Urinary bladder (tissue), 3 donors: ENCODE measurements at regions not wholly inside any gene's neighbourhood (a gene's known extent, or its start where the extent isn't known, plus 50 kb on each side); places are given as distances from the start of the nearest gene placed in this dataset.
"Not testable (repeated sequence)": the region's sequence is repeated elsewhere in the genome, so short reads cannot be mapped to it uniquely, and the experiment has no call there.

Experiments used
- DNase-seq: peaks from one replicate; pipeline ENCODE4 v3.0.0-alpha.2; 2015; ENCODE audit errors: extremely low spot score
- H3K27ac ChIP-seq: one replicate; pipeline ENCODE4 v1.5.1; 2013; ENCODE audit warnings: low read depth, mild to moderate bottlenecking, moderate library complexity
- H3K36me3 ChIP-seq: one replicate; pipeline ENCODE4 v1.6.1; 2013; ENCODE audit warnings: mild to moderate bottlenecking, moderate library complexity; ENCODE audit not compliant: insufficient read depth
- H3K4me1 ChIP-seq: one replicate; pipeline ENCODE4 v1.6.1; 2013; ENCODE audit warnings: mild to moderate bottlenecking, moderate library complexity; ENCODE audit not compliant: insufficient read depth
- H3K4me3 ChIP-seq: one replicate; pipeline ENCODE4 v1.5.1; 2013; ENCODE audit warnings: low read depth, low read length
- WGBS: extraction: QIAGEN DNeasy Blood & Tissue Kit; methylation state at CpG from one replicate; pipeline ENCODE4 v1.1.7; 2013; 5-methylcytosine and 5-hydroxymethylcytosine counted together
- donor health status: healthy with polysubstance abuse.
- donor health status: healthy.

DNA sequence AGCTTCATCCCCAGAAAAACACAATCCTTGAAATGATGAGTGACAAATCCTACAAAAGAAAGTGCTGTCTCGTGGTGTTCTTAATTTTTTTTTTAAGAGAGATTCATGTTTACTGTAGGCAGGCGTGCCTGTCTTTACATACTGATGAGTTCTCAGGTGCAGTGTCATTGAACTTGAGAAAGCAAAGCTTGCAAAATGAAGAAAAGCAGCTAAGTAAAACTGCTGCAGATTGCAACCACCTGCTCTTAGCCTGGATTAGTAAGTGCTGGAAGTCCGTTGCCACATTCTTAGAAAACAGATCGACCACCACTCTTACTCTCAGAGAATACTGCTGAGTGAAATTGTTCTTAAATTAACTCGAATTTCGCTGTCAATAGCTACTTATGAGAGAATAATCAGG is 854.6 kb downstream of the TRIML1 start:
- no peaks in the 10 kb centered on the region for H3K36me3 ChIP-seq
- H3K27ac ChIP-seq, result no peak overlapping the region
- no peak for DNase-seq
- WGBS, result 76% methylated on average over 6 of the region's 6 CpGs
- H3K4me3 ChIP-seq, result no peak overlapping the region
- H3K4me1 ChIP-seq, result no peaks in the 10 kb centered on the region

DNA sequence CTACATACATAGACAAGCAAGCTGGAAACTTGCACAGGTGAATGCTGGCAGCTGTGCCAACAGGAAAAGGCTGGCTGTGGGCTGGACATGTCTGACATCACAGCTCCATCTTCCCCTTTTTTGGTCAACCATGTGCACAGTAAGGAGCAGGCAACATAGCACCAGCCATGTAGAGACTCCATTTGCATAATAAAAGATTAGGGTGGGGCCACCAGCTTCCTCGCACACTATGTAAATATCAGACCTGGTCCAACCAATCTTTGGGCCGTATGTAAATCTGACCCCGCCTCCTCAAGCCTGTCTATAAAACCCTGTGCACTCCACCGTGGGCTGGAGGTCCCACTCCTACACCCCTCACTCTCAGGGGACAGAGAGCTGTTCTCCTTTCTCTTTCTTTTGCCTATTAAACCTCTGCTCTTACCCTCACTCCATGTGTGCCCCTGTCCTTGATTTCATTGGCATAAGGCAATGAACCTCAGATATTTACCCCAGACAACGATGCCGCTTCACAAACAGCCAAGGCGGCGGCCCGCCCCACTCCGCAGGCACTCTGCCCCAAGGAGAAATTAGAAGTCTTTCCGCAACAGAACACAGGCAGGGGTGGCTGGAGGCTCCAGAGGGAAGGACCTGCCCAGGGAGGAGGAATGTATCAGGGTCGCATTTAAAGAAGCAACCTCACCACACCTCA is 862.2 kb downstream of the TRIML1 start:
- DNase-seq, result no peak
- Histone ChIP-seq H3K27ac (no peak overlapping the region), H3K4me3 (no peak overlapping the region), H3K36me3 (no peaks in the 10 kb centered on the region), H3K4me1 (no peaks in the 10 kb centered on the region)
- WGBS, result 90% methylated on average over 12 of the region's 12 CpGs

DNA sequence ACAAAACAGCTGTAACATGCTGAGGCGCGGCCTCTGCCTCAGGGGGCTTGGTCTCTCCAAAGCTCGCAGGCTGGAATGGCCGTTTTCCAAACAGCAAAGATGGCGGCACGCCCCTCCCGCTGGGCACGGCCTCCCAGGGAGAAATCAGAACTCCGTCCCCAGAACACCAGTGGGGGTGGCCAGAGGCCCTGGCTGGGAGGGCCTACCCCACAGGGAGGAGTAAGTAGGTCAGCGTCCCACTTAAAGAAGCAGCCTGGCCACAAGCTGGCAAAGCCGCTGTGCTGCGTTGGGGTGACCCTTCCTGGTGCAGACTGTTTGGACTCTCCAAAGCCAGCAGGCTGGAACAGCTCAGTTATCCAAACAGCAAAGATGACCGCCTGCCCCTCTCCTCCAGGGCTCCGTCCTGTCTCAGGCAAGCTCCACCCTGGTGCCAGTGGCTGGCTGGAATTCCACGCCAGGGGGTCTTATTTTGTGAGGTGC is 862.8 kb downstream of the TRIML1 start:
- no peaks in the 10 kb centered on the region for H3K36me3 ChIP-seq
- 93% methylated on average over 15 of the region's 15 CpGs for WGBS
- DNase-seq, result no peak

DNA sequence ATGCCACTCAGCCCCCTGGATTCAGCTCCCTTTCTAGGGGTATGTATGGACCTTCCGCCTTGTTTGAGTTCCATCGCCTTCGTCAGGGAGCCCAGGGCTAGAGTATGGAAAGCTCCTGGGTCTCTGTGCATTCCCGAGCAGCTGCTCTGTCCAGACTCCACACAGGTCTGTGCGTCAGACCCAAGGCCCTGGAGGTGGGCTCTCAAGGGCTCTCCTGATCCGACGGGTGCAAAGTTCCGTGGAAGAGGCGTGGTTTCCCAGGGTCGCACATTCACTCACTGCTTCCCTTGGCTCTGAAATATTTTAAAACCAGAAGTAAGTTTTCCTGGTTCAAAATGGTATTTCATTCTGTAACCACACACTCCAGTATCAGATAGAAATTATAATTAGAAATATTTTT is 863.2 kb downstream of the TRIML1 start:
- 94% methylated on average over 10 of the region's 10 CpGs for WGBS
- no peak overlapping the region for H3K4me3 ChIP-seq
- no peak for DNase-seq
- H3K4me1 ChIP-seq, result no peaks in the 10 kb centered on the region
- H3K27ac ChIP-seq, result no peak overlapping the region
- no peaks in the 10 kb centered on the region for H3K36me3 ChIP-seq

More for the DNA sequence above, 862.8 kb downstream of the TRIML1 start:
- Histone ChIP-seq H3K4me3 (no peak overlapping the region), H3K4me1 (no peaks in the 10 kb centered on the region), H3K27ac (no peak overlapping the region)

DNA sequence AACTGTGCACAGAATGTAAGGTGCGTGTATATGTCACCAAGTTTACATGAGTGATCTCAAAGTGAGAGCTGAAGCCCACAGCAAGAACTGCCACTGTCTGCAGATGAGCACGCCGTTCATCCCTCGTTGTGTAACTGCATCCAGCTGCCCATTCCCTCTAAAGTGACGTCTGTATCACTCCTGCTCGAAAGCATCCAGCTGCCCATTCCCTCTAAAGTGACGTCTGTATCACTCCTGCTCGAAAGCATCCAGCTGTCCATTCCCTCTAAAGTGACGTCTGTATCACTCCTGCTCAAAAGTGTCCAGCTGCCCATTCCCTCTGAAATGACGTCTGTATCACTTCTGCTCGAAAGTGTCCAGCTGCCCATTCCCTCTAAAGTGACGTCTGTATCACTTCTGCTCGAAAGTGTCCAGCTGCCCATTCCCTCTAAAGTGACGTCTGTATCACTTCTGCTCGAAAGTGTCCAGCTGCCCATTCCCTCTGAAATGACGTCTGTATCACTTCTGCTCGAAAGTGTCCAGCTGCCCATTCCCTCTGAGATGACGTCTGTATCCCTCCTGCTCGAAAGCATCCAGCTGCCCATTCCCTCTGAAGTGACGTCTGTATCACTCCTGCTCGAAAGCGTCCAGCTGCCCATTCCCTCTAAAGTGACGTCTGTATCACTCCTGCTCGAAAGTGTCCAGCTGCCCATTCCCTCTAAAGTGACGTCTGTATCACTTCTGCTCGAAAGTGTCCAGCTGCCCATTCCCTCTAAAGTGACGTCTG is 871.4 kb downstream of the TRIML1 start:
- H3K36me3 ChIP-seq, H3K4me1 ChIP-seq, H3K4me3 ChIP-seq, DNase-seq, H3K27ac ChIP-seq: not testable (repeated sequence)
- WGBS, result 85% methylated on average over 24 of the region's 27 CpGs

DNA sequence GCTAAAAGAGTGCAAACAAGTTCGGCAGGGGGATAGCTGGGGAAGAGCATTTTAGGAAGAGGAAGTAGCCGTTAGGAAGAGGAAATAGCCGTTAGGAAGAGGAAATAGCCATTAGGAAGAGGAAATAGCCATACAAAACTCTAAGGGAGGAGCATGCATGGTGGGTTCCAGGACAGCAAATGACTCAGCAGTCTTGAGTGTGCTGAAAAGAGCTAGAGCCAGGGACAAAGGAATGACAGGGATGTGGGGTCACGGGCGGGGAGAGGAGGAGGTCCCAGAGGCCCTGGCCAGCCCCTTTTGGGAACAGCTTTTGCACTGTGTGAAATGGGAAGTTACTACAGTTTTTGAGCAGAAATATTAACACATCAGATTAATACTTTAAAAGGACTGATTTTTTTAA is 882.6 kb downstream of the TRIML1 start:
- Histone ChIP-seq H3K36me3 (no peaks in the 10 kb centered on the region), H3K4me1 (peaks cover 3% of the 10 kb centered on the region), H3K27ac (peak overlapping the region; percentile 18), H3K4me3 (no peak overlapping the region)
- WGBS, result 58% methylated on average over 5 of the region's 5 CpGs
- DNase-seq, result no peak

DNA sequence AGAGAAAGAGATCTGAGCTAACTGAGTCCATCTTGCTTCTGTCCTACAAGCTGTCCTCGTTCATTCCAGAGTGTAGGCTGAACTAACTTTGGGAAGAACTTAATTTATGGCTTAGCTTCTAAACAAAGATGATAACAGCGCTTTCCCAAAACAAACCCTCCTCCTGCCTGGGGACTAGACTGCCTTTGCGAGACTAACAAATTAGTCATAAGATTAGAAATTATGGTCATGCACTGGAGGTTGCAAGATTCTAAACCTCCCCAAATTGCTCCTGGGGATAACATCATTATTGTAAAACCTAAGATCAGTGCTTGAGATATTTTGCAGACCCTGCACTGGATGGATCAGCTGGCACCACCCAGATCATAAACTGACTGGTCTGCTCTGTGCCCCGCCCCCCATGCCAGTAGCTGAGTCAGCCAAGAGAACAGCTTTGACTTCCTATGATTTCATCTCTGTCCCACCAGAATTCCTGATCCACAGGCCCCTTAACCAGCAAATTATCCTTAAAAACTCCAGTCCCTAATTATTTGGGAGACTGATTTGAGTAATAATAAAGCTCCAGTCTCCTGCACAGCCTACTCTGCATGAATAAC is 883.3 kb downstream of the TRIML1 start:
- H3K4me1 ChIP-seq, result peaks cover 3% of the 10 kb centered on the region
- H3K36me3 ChIP-seq, result no peaks in the 10 kb centered on the region
- 37% methylated on average over 4 of the region's 4 CpGs for WGBS
- no peak for DNase-seq
- H3K27ac ChIP-seq, result no peak overlapping the region
- H3K4me3 ChIP-seq, result no peak overlapping the region

DNA sequence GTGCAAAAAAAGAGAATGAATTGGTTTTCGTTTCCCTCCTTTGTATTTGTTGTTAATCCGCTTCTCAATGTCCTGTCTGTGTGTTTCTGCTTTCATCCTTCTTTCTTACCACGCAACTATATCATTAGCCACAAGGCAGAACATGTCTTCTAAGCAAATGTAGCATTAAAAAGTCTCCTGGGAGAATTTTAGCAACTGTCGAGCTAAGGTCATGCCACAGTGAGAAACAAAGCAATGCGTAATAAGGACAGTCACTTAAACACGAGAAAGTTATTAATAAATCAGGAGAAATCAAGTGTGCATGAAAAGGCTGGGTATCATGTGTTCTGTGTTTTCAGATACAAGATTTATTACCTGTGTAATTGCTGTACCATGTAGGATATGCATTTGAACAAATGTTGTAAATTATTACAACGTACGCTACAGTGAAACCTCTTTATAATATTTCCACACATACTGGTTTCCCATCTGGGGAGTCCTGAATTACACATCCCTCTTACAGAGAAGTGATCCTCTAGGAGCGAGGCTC is 890.8 kb downstream of the TRIML1 start:
- Histone ChIP-seq H3K27ac (no peak overlapping the region), H3K4me1 (no peaks in the 10 kb centered on the region), H3K36me3 (no peaks in the 10 kb centered on the region), H3K4me3 (no peak overlapping the region)
- DNase-seq, result no peak
- WGBS, result 67% methylated on average over 9 of the region's 9 CpGs

DNA sequence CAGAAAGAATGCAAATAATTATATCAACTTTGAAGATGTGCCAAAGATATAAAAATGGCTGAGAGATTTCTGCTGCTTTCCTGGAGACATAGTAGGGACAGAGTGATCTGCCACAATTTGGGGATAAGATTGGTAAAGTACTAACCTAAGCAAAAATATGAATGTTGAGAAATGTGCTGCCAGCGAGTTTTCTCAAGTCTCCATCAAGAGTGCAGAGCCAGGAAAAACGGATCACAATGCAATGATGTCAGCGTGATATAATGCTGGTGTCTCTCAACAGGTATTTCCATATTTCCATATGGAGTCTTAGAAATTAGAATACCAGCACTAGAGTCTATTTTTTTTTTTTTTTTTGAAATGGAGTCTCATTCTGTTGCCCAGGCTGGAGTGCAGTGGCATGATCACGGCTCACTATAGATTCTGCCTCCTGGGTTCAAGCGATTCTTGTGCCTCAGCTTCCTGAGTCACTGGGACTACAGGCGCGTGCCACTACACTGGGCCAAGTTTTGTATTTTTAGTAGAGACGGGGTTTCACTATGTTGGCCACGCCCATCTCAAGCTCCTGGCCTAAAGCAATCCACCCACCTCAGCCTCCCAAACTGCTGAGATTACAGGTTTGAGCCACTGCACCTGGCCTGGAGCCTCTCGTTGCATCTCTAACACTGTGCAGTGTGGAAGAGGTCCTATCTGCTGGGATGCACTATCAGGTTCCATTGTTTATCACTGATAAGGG is 893.5 kb downstream of the TRIML1 start:
- WGBS, result 79% methylated on average over 10 of the region's 10 CpGs
- DNase-seq, result no peak
- no peaks in the 10 kb centered on the region for H3K36me3 ChIP-seq
- H3K27ac ChIP-seq, result no peak overlapping the region
- no peaks in the 10 kb centered on the region for H3K4me1 ChIP-seq
- H3K4me3 ChIP-seq, result no peak overlapping the region

DNA sequence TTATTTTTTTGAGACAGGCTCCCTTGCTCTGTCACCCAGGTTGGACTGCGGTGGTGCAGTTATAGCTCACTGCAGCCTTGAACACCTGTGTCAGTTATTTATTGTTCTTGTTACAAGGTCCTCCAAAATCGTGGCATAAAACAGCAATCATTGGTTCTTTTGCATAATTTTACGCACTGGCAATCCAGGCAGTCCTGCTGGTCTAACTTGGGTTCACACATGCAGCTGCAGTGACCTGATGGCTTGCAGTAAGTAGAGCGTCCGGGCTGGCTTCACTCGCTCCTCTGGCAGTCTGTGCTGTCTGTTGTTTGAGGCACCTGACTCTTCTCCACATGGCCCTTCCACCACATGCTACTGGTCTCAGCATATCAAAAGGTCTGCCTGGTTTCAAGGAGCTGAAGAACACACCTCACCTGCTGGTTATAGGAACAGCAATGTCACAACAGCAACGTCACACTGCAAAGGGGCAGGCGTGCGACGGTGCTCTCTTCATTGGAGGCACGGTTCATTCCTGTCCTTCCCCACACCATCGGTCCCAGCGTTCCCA is 894.6 kb downstream of the TRIML1 start:
- no peak overlapping the region for H3K27ac ChIP-seq
- WGBS, result 85% methylated on average over 13 of the region's 13 CpGs
- H3K4me1 ChIP-seq, result no peaks in the 10 kb centered on the region
- no peaks in the 10 kb centered on the region for H3K36me3 ChIP-seq
- H3K4me3 ChIP-seq, result no peak overlapping the region
- DNase-seq, result no peak

DNA sequence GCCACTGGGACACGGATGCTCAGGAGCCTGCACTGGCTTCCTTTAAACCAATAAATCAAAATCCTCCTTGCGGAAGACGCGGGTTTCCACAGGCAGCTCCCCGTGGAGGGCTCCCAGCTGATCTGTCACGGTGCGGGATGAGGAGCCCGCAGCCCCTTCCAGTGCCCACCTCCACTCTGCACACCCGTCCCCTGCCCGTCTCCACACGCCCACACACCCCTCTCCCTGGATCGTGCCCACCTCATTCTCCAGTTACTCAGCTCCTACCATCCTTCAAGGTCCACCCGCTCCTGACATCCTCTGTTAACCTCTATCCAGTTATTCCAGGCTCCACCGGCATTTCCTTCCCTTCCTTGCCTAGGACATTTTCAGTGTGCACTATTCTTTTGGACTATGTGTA is 895.9 kb downstream of the TRIML1 start:
- DNase-seq, result no peak
- Histone ChIP-seq H3K36me3 (no peaks in the 10 kb centered on the region), H3K27ac (no peak overlapping the region), H3K4me1 (no peaks in the 10 kb centered on the region), H3K4me3 (no peak overlapping the region)
- WGBS, result 90% methylated on average over 14 of the region's 14 CpGs

DNA sequence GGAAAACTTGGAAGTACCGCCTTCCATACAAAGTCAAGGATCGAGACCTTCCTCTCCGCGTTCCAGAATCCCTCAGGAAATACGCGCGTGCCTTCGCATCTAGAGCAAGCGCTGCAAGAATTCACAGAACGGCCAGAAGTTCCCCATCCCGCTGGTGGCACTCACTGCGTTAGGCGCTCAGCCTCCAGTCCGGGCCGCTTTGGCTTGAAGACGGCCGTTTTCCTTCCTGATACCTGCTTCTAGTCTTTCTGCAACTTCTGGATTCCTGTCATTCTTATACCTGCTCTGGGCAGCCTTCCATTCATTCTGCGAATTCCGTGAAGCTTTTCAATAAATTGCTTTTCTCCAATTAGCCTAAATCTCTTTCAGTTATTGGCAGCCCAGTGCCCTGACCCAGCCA is 896.4 kb downstream of the TRIML1 start:
- H3K36me3 ChIP-seq, result no peaks in the 10 kb centered on the region
- H3K4me1 ChIP-seq, result no peaks in the 10 kb centered on the region
- no peak overlapping the region for H3K27ac ChIP-seq
- WGBS, result 89% methylated on average over 19 of the region's 19 CpGs
- no peak overlapping the region for H3K4me3 ChIP-seq
- no peak for DNase-seq

DNA sequence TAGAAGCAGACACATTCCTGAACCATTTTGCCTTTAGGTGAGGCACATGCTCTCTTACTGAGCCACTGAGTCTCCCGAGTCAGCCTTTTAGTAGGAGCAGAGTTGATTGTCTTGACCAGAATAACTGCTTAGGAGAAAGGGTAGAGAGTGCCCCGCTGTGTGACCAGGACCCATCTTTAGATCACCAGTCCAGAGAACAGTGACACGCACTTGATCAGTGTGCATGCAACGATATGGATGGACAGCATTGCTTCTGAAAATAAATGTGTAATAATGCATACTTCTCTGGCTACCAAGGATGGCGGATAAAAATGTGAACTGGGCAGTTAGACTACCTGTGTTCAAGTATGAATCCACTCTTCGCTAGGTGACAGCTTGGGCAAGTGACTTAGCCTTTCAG is 897.7 kb downstream of the TRIML1 start:
- Histone ChIP-seq H3K27ac (no peak overlapping the region), H3K4me3 (no peak overlapping the region), H3K36me3 (no peaks in the 10 kb centered on the region), H3K4me1 (no peaks in the 10 kb centered on the region)
- no peak for DNase-seq
- 77% methylated on average over 6 of the region's 6 CpGs for WGBS
